ENCODE measurements at regions not wholly inside any gene's neighbourhood (a gene's known extent, or its start where the extent isn't known, plus 50 kb on each side); places are given as distances from the start of the nearest gene placed in this dataset.

GRCh38 chr7:68411742-68412141 lies 1186.5 kb upstream of the AUTS2 start:
- no peak for TF ChIP-seq EP300 (IDR thresholded peaks at IDR 0.05)
- TF ChIP-seq CTCF (IDR thresholded peaks at IDR 0.05), result no peak
- TF ChIP-seq POLR2AphosphoS5 (IDR thresholded peaks at IDR 0.05), result no peak

Data from gastroesophageal sphincter (tissue), 3 donors.